Ishikawa (cell line): ENCODE measurements at regions not wholly inside any gene's neighbourhood (a gene's known extent, or its start where the extent isn't known, plus 50 kb on each side); places are given as distances from the start of the nearest gene placed in this dataset.

Source experiments
- CEBPB ChIP-seq: IDR thresholded peaks from 2 replicates; pipeline ENCODE4 v1.6.1; 2012
- CREB1 ChIP-seq: IDR thresholded peaks from 2 replicates; pipeline ENCODE4 v1.6.1; 2012; ENCODE audit warnings: low read depth
- EGR1 ChIP-seq: IDR thresholded peaks from 2 replicates; pipeline ENCODE4 v1.6.1; 2012
- EP300 ChIP-seq: IDR thresholded peaks from 2 replicates; pipeline ENCODE4 v1.6.1; 2012; ENCODE audit warnings: borderline replicate concordance
- FOXM1 ChIP-seq: IDR thresholded peaks from 2 replicates; pipeline ENCODE4 v1.6.1; 2012; ENCODE audit warnings: low read depth, borderline replicate concordance
- NFIC ChIP-seq: IDR thresholded peaks from 2 replicates; pipeline ENCODE4 v1.6.1; 2012
- RAD21 ChIP-seq: IDR thresholded peaks from 2 replicates; pipeline ENCODE4 v1.6.1; 2012; ENCODE audit warnings: low read depth
- TAF1 ChIP-seq: IDR thresholded peaks from 2 replicates; pipeline ENCODE4 v1.6.1; 2012; ENCODE audit warnings: low read depth, mild to moderate bottlenecking
- TCF12 ChIP-seq: IDR thresholded peaks from 2 replicates; pipeline ENCODE4 v1.6.1; 2012; ENCODE audit warnings: low read depth
- TEAD4 ChIP-seq: IDR thresholded peaks from 2 replicates; pipeline ENCODE4 v1.6.1; 2012
- YY1 ChIP-seq: IDR thresholded peaks from 2 replicates; pipeline ENCODE4 v1.6.1; 2012; ENCODE audit warnings: low read depth
- ZBTB7A ChIP-seq: IDR thresholded peaks from 2 replicates; pipeline ENCODE4 v1.6.1; 2012; ENCODE audit warnings: low read depth
- TF ChIP-seq, protein P1 (sequence below): IDR thresholded peaks from 2 replicates; pipeline ENCODE4 v1.6.1; 2012; ENCODE audit warnings: low read depth, mild to moderate bottlenecking
- TF ChIP-seq, protein P2 (sequence below): IDR thresholded peaks from 2 replicates; pipeline ENCODE4 v1.6.1; 2012
- TF ChIP-seq, protein P3 (sequence below): IDR thresholded peaks from 2 replicates; pipeline ENCODE4 v1.6.1; 2012

DNA sequence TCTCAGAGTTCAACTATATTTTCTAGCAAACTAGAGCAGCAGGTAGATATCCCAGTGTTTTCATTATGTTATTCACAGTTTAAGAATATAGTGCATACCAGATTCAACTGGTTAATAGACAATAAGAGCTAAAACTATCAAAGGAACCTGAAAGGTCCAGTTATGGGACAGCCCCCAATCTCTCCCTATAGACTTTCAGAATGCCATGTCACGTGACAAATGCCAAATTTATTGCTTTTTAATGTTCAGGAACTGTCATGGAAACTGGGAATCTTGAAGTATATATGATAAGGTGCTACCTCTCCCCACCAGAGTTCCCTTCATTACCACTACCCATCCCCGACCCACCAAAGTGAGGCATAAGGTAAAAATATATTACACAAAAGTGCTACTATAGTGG is 629.0 kb upstream of the SEMA6A start:
- no peak for TF ChIP-seq CREB1
- TF ChIP-seq, protein P1, sequence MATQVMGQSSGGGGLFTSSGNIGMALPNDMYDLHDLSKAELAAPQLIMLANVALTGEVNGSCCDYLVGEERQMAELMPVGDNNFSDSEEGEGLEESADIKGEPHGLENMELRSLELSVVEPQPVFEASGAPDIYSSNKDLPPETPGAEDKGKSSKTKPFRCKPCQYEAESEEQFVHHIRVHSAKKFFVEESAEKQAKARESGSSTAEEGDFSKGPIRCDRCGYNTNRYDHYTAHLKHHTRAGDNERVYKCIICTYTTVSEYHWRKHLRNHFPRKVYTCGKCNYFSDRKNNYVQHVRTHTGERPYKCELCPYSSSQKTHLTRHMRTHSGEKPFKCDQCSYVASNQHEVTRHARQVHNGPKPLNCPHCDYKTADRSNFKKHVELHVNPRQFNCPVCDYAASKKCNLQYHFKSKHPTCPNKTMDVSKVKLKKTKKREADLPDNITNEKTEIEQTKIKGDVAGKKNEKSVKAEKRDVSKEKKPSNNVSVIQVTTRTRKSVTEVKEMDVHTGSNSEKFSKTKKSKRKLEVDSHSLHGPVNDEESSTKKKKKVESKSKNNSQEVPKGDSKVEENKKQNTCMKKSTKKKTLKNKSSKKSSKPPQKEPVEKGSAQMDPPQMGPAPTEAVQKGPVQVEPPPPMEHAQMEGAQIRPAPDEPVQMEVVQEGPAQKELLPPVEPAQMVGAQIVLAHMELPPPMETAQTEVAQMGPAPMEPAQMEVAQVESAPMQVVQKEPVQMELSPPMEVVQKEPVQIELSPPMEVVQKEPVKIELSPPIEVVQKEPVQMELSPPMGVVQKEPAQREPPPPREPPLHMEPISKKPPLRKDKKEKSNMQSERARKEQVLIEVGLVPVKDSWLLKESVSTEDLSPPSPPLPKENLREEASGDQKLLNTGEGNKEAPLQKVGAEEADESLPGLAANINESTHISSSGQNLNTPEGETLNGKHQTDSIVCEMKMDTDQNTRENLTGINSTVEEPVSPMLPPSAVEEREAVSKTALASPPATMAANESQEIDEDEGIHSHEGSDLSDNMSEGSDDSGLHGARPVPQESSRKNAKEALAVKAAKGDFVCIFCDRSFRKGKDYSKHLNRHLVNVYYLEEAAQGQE = no peak
- no peak for TF ChIP-seq EP300
- no peak for TF ChIP-seq ZBTB7A
- TF ChIP-seq EGR1 = no peak
- TF ChIP-seq RAD21 = no peak
- TF ChIP-seq, protein P2, sequence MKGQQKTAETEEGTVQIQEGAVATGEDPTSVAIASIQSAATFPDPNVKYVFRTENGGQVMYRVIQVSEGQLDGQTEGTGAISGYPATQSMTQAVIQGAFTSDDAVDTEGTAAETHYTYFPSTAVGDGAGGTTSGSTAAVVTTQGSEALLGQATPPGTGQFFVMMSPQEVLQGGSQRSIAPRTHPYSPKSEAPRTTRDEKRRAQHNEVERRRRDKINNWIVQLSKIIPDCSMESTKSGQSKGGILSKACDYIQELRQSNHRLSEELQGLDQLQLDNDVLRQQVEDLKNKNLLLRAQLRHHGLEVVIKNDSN = no peak

DNA sequence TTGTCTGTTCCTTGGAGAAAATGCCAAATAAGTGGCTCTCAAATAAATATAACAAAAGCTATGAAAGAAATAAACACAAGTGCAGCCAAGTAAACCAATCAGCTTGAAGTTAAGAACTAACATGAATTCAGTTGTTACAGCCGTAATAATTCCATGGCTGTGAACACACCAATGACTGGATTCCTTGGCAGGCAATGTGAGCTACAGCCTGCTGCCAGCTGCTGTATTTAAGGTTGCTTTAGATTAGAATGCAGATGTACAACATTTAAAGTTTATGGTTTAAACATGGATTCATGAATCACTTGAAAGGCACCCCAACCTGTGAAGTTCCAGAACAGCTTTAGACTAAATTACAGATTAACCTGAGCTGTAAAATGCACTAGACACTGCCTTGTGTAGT is 626.4 kb upstream of the SEMA6A start:
- TF ChIP-seq EP300 (no peak), FOXM1 (no peak), TEAD4 (no peak), EGR1 (no peak)

DNA sequence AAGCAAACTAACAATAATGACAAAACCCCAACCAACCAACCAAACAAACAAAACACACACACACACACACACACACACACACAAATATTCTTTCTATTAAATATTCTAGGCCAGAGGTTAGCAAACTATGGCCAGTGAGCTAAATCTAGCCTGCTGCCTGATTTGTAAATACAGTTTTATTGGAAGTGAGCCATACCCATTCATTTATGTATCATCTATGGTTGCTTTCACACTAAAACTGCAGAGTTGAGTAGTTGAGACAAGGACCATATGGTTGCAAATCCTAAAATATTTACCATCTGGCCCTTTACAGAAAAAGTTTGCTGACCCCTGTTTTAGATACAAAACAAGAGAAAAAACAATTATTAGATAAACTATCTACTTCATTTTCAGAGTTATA is 620.5 kb upstream of the SEMA6A start:
- no peak for TF ChIP-seq EGR1
- TF ChIP-seq CEBPB = no peak
- no peak for TF ChIP-seq TCF12
- TF ChIP-seq RAD21 = no peak
- no peak for TF ChIP-seq CREB1
- TF ChIP-seq EP300 = no peak
- no peak for TF ChIP-seq NFIC
- TF ChIP-seq, protein P1 = no peak
- TF ChIP-seq, protein P3, sequence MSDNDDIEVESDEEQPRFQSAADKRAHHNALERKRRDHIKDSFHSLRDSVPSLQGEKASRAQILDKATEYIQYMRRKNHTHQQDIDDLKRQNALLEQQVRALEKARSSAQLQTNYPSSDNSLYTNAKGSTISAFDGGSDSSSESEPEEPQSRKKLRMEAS = no peak
- no peak for TF ChIP-seq ZBTB7A
- no peak for TF ChIP-seq TAF1
- TF ChIP-seq TEAD4 = no peak
- no peak for TF ChIP-seq FOXM1
- TF ChIP-seq, protein P2 = no peak
- TF ChIP-seq YY1 = no peak

DNA sequence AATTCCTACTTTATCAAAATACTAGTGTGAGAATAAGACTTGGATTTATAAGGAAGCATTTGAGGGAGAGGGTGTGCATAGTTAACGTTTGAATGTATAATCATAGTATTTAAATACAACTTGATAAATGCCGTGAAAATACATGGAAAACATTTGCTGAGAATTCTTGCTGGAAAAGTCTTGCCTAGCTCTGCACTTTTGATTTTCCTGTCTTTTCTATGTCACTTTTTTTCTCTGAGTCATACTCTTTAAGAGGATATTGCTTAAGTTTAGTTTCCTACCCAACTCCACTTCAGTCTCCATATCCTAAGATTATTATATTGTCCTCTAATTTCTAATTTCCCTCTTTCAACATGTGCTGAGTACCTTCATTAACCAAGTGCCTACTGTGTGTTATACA is 616.6 kb upstream of the SEMA6A start:
- TF ChIP-seq, protein P1 = no peak

DNA sequence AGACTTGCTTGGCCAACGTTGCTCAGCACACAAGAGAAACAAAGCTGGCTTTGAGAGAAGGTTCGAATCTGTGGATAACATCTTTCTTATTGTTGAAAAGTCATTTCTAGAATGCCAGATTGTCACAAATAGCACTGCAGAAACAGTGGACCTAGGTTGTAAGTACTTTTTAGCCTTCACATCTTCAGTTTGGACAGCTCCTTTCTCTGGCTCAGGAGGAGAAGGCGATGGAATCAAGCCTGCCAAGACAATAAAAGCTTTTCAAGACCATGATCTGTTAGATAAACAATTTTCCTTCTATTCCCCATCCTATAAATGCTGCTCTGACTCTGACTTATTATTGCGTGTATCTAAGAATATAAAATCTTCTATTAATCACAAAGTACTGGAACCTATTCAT is 615.2 kb upstream of the SEMA6A start:
- TF ChIP-seq, protein P1 = peak; percentile 47; the same call in 1 of the 2 replicates
- TF ChIP-seq, protein P3 = no peak
